Stimulated activated CD4-positive, alpha-beta T cell treated with anti-CD3 and anti-CD28 coated beads, TNF-alpha, amount 100 ng/mL, for 24 hours (primary cell): ENCODE measurements at regions not wholly inside any gene's neighbourhood (a gene's known extent, or its start where the extent isn't known, plus 50 kb on each side); places are given as distances from the start of the nearest gene placed in this dataset.

Experiments used
- DNase-seq, 3 experiments: peaks; one replicate each; pipeline ENCODE4 v3.0.0-alpha.2; 2020; ENCODE audit warnings: low read depth in 3 of 3

DNA sequence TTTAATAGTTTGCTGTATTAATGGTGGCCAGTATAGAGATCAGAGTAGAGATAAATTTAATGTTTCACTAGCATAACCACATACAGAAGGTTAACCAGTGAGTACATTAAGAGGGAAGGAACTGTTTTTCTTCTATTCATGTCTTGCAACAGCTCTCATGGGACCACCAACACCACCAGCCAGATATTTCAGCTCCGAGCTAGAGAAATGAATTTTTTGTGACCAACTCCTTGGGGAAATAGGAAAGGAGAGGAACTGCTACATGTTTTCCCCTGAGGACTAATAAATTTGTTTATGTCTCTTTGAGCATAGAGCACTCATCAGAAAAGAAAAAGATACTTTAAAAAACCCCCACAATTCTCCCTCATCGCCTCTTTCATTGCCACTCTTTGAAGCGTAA lies 247.5 kb downstream of the MBNL1 start:
- no peak for DNase-seq

DNA sequence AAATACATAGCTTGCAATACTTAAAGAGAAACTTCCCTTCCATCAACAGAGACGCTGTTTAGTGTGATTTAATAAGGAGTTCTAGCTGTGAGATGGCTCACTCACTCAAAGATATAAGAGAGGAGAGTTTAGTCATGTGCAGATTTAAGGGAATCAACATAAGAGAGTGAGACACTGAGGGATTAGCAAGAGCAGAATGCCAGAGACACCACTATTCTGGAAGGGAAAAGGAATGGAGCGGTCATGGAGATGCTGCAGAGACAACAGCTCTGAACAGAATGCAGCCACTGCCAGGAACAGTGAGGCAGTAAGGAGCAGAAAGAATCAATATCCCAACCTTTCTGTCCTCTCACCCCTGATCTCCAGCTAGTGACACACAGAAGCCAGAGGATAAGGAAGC lies 248.8 kb downstream of the MBNL1 start:
- no peak for DNase-seq

DNA sequence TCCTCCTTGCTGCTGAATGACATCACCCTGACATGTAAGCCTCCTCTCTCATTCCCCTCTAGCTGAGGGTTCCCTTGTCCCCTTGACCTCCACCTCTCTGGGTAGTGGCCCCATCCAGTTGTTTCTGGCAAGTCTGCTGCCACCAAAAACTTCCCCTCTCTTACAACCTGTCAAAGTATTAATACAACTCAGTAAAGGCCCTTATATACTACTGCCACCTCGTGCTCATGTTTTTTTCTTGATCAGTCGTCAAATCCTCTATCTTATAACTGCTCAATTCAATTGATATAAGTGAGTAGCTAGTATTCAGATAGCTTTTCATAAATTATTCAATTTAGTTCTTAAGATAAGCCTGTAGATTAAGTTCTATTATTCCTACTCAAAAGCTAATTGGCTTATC lies 249.6 kb downstream of the MBNL1 start:
- no peak for DNase-seq

DNA sequence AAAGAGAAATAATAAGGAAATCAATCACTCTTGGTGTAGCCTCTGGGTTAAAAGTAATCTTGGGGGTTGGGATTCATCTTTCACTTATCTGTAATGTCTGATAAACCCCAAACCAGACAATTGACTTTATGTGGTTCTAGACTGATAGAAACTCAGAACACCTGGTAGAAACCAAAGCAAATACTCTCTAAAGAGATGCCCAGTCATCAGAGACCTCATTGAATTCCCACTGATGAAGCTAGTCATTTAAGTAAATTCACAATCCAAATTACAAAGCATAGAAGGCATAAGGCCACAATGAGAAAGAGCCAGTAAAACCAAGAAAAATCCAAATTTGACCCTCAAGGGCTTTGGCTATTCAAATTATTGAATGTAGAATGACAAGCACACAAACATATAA lies 250.6 kb downstream of the MBNL1 start:
- DNase-seq, result no peak

DNA sequence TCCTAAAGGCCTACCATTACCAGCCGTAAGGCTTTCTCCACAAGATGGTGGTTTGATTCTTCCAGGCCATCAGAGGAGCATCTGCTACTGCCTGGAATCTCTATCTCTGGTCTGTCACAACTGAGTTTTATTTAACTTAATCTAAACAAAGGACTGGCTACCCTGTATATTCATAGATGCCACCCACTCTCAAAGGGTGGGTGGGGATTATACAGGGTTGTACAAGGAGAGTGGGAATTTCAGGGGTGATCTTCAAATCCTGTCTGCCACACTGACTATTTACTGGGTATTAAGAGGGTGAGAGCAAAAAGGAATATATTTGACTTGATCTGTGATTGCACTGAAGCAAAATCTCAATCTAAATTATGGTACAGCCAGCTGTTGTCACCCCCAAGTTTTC lies 253.3 kb downstream of the MBNL1 start:
- no peak for DNase-seq

- peak in 1 of 3 experiments; percentile 37 for DNase-seq
These were observed 255.7 kb downstream of the MBNL1 start for GRCh38 chr3:152524198-152525140.

GRCh38 chr3:152531717-152532116 lies 263.0 kb downstream of the MBNL1 start:
- no peak for DNase-seq

DNA sequence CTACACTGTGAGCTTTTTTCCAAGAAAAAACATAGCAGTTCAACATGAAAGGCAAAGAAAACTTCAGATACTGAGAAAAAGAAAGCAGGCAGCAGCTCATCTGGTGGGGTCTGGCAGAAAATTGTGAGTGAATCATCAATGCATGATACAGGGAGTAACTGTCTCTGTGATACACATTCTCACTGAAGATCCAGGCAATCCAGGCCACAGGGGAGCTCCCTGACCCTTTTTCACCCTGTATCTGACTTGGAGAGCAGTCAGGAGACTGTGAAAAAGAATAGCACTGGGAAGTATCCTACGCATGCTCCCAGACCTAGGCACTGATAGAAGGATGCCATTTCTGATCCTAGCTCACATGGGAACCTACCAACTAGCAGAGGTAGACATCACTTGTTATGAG lies 269.8 kb downstream of the MBNL1 start:
- DNase-seq, result no peak

- DNase-seq, result no peak
These were observed 270.5 kb downstream of the MBNL1 start for GRCh38 chr3:152539191-152539764.

DNA sequence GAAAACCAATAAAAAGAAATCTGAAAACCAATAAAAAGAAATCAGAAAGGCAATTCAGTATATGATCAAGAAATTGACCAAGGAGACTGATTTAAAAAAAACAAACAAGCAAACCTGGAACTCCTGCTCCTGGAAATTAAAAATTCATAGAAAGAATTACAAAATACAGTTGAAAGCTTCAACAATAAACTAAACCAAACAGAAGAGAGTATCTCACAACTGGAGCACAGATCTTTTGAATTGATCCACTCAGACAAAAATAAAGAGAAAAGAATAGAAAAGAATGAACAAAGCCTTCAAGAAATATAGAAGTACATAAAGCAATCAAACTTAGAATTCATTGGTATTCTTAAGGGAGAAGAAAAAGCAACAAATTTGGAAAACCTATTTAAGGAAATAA lies 271.4 kb downstream of the MBNL1 start:
- no peak for DNase-seq

GRCh38 chr3:152547153-152547552 lies 278.4 kb downstream of the MBNL1 start:
- DNase-seq, result no peak

DNA sequence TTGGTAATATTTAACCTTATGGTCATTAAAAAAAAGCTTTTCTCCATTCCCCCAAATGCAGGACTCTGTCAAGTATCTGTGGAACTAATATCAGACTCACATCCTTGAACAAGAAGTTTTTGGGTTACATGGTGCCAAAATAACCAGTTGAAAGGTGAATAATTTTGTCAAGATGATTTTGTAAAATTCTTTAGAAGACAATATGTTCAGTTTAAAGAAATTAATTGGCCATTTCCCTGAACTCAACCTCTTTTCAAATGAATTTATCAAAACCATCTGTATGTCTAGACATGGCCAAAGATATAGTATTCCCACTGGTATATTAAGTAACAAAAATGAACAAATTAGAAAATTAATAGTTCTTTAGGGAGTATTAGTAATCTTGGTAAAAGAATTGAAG lies 280.5 kb downstream of the MBNL1 start:
- DNase-seq, result no peak

DNA sequence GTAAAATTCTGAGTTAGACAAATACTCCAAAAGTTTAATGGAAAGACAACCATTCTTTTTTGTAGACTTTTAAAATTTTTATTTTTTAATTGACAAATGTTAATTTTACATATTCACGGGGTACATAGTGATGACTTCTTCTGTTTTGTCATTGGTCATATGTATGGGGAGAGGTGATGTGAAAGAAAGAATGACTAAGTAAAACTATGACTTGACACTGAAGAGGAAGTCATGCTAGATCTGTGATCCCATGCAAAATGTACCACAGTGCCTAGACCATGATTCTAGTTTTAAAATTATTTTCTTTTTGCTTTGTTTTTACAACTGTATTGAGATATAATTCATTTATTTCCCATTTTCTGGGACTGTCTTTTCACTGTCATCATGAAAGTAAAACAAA lies 281.6 kb downstream of the MBNL1 start:
- no peak for DNase-seq

DNA sequence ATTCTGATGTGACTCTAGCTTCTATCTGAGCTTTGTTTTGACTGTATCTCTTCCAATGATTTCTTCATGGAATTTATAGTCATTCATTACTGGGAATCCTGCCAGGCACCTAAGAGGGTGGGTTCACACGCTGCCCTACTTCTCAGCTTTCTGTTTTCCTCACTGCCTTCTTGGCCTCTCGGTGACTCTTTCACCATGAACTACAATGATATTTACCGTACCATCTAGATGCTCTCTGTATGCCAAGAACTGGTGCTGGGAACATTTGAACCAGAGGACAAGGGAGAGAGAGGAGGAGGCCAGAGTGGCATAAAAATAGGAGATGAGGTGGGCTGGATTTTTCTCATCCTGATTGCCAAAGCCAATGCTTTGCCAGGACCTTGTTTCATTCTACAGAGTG lies 280.0 kb upstream of the P2RY1 start:
- no peak for DNase-seq

- no peak for DNase-seq
These were observed 279.2 kb upstream of the P2RY1 start for GRCh38 chr3:152555666-152556291.

DNA sequence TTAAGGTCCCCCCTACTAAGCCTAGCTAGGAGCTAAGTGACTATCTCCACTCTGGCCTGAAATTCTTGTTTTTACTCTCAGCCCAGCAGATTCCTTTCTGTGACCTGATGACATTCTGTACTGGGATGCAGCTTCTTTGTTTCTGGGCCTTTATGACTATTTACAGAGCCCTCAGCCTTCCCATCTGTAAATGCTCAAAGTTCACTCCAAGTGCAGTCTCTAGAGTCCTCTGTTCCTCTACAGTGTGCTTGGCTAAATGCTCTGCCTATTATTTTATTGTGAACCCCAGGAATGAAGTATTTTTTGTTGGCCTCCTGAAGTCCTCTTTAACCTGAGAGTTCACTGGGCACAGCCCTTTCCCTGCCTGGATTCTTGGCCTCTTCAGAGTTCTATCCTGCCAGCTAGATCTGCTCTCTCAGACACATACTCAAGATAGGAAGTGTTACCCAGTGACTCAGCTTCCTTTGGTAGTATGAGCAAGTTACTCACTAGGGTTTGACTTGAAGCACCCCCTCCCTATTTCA lies 278.1 kb upstream of the P2RY1 start:
- DNase-seq, result no peak

DNA sequence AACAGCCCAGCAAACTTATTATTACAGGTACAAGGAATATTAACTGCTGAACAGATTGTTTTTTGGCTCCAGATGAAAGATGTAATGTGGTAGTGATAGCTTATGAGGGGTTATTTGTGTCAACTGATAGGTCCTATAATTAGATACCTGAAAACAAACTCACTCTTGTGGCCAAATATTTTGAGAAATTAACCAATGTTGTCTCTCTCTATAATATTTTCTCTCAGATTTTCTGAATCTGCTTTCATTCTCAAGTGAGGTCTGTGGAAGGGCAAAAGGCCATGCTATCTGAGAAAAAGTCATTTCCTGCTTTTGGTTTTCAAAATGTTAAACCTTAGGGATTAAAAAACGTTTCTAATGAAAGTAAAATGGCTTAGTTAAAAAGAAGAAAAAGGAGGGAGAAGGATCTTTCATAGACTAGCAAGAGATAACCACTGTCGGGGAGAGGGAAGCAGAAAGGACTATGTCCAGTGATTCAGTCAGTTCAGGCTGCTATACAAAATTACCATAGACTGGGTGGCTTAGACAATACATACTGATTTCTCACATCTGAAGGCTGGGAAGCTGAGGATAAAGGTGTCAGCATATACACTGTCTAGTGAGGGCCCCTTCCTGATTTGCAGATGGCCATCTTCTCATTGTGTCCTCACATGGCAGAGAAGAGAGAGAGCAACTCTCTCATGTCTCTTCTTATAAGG lies 277.5 kb upstream of the P2RY1 start:
- no peak for DNase-seq

- DNase-seq, result no peak
These were observed 276.5 kb upstream of the P2RY1 start for GRCh38 chr3:152558386-152558785.

DNA sequence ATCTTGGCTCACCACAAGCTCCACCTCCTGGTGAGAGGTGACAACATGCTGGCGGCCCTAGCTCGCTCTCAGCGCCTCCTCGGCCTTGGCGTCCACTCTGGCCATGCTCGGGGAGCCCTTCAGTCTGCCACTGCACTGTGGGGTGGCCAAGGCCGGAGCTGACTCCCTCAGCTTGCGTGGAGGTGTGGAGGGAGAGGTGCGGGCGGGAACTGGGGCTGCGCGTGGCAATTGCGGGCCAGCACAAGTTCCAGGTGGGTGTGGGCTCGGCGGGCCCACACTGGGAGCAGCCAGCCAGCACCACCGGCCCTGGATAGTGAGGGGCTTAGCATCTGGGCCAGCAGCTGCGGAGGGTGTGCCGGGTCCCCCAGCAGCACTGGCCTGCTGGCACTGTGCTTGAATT lies 275.7 kb upstream of the P2RY1 start:
- no peak for DNase-seq

- DNase-seq, result no peak
These were observed 270.5 kb upstream of the P2RY1 start for GRCh38 chr3:152564459-152564858.

DNA sequence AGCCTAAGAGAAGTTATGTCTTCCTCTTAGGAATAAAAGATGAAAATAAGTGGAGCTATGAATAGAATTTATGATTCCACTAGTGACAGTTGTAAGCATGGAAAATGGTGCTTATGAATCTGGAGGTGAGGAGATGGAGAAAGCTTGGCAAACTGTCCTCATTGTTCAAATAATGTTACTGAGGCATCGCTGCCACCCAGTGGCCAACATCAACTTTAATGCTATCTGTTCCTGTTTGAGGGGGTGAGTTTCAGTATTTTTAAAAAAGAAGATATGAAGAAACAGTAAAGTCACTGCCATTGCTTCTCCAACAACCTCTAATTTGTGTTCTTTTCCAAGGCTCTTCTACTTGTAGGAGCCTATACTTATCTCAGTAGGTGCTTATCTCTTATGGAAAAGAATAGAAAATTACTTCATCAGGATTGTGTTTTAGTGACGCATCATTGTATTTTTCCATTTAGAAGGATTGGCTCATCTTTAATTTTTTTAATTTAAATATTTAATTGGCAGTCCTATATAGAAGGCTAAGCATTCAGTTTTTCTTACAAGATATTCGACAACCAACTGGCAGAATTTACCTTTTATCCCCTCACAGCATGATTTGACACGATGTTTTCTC lies 260.4 kb upstream of the P2RY1 start:
- peak in 1 of 3 experiments; percentile 16 for DNase-seq

GRCh38 chr3:152578769-152579168 lies 256.2 kb upstream of the P2RY1 start:
- DNase-seq, result no peak
